HT1080 (cell line): ENCODE measurements at regions not wholly inside any gene's neighbourhood (a gene's known extent, or its start where the extent isn't known, plus 50 kb on each side); places are given as distances from the start of the nearest gene placed in this dataset.
A peak's percentile ranks its signal among the peaks of the same experiment; 100 is the strongest.
"Not testable (repeated sequence)": the region's sequence is repeated elsewhere in the genome, so short reads cannot be mapped to it uniquely, and the experiment has no call there.

Experiments
- DNase-seq: peaks from one replicate; pipeline ENCODE4 v3.0.0-alpha.2; 2015; ENCODE audit warnings: low read depth

GRCh38 chr5:25991639-25992038 is 1046.7 kb downstream of the CDH9 start:
- DNase-seq, result no peak

GRCh38 chr5:25990771-25991170 is 1047.6 kb downstream of the CDH9 start:
- DNase-seq, result no peak

- no peak for DNase-seq
These were observed 1059.3 kb downstream of the CDH9 start for GRCh38 chr5:25979086-25979485.

GRCh38 chr5:25975885-25976284 is 1062.5 kb downstream of the CDH9 start:
- DNase-seq, result no peak

- no peak for DNase-seq
These were observed 1063.9 kb downstream of the CDH9 start for GRCh38 chr5:25974451-25974850.

GRCh38 chr5:25970906-25971489 is 1067.4 kb downstream of the CDH9 start:
- DNase-seq, result no peak

- DNase-seq, result not testable (repeated sequence)
These were observed 1069.3 kb downstream of the CDH9 start for GRCh38 chr5:25969042-25969441.

GRCh38 chr5:25964009-25964372 is 1074.4 kb downstream of the CDH9 start:
- DNase-seq, result no peak

GRCh38 chr5:25963251-25964008 is 1075.0 kb downstream of the CDH9 start:
- peak; percentile 40 for DNase-seq

- no peak for DNase-seq
These were observed 1083.0 kb downstream of the CDH9 start for GRCh38 chr5:25955337-25955736.

- no peak for DNase-seq
These were observed 1087.7 kb downstream of the CDH9 start for GRCh38 chr5:25950681-25951080.

GRCh38 chr5:25948278-25948677 is 1090.1 kb downstream of the CDH9 start:
- no peak for DNase-seq

GRCh38 chr5:25944786-25945185 is 1093.6 kb downstream of the CDH9 start:
- DNase-seq, result no peak

- DNase-seq, result no peak
These were observed 1129.2 kb downstream of the CDH9 start for GRCh38 chr5:25909163-25909562.

- no peak for DNase-seq
These were observed 1132.7 kb downstream of the CDH9 start for GRCh38 chr5:25905646-25906045.

GRCh38 chr5:25892211-25892610 is 1146.2 kb downstream of the CDH9 start:
- DNase-seq, result no peak

- DNase-seq, result no peak
These were observed 1146.7 kb downstream of the CDH9 start for GRCh38 chr5:25891691-25892090.

GRCh38 chr5:25881318-25882036 is 1156.9 kb downstream of the CDH9 start:
- no peak for DNase-seq

GRCh38 chr5:25863811-25864210 is 1174.6 kb downstream of the CDH9 start:
- no peak for DNase-seq

- no peak for DNase-seq
These were observed 1176.1 kb downstream of the CDH9 start for GRCh38 chr5:25862276-25862675.

GRCh38 chr5:25858019-25858418 is 1180.4 kb downstream of the CDH9 start:
- DNase-seq, result no peak

- no peak for DNase-seq
These were observed 1187.1 kb downstream of the CDH9 start for GRCh38 chr5:25851301-25851700.

GRCh38 chr5:25850581-25850980 is 1187.8 kb downstream of the CDH9 start:
- DNase-seq, result peak; percentile 67
